Neuronal stem cell (in vitro differentiated cells): ENCODE measurements at regions not wholly inside any gene's neighbourhood (a gene's known extent, or its start where the extent isn't known, plus 50 kb on each side); places are given as distances from the start of the nearest gene placed in this dataset.
A peak's percentile ranks its signal among the peaks of the same experiment; 100 is the strongest.
"Not testable (repeated sequence)": the region's sequence is repeated elsewhere in the genome, so short reads cannot be mapped to it uniquely, and the experiment has no call there.

Source experiments
- DNase-seq: peaks from one replicate; pipeline ENCODE4 v3.0.0-alpha.2; 2013; ENCODE audit warnings: low spot score
- H2AFZ ChIP-seq: one replicate; pipeline ENCODE4 v1.6.1; 2013; ENCODE audit warnings: mild to moderate bottlenecking, low read length, inconsistent platforms
- H2AK5ac ChIP-seq: 2 replicates; pipeline ENCODE4 v1.6.1; 2013; ENCODE audit warnings: low read depth, mild to moderate bottlenecking, inconsistent platforms, low read length, moderate library complexity, mixed read lengths
- H2BK120ac ChIP-seq: 2 replicates; pipeline ENCODE4 v1.6.1; 2013; ENCODE audit warnings: low read depth, mild to moderate bottlenecking, inconsistent platforms, low read length, moderate library complexity, mixed read lengths
- H2BK12ac ChIP-seq: one replicate; pipeline ENCODE4 v1.6.1; 2013; ENCODE audit warnings: low read length, inconsistent platforms
- H2BK15ac ChIP-seq: 2 replicates; pipeline ENCODE4 v1.6.1; 2013; ENCODE audit warnings: mild to moderate bottlenecking, low read length, inconsistent platforms, mixed read lengths
- H2BK5ac ChIP-seq: one replicate; pipeline ENCODE4 v1.6.1; 2013; ENCODE audit warnings: inconsistent platforms, mild to moderate bottlenecking, low read length, moderate library complexity
- H3K14ac ChIP-seq: one replicate; pipeline ENCODE4 v1.6.1; 2013; ENCODE audit warnings: low read length, inconsistent platforms
- H3K18ac ChIP-seq: 2 replicates; pipeline ENCODE4 v1.6.1; 2013; ENCODE audit warnings: low read length, inconsistent platforms
- H3K23ac ChIP-seq: 2 replicates; pipeline ENCODE4 v1.6.1; 2013; ENCODE audit warnings: low read depth, mild to moderate bottlenecking, mixed read lengths, low read length, inconsistent platforms; ENCODE audit not compliant: poor library complexity
- H3K27ac ChIP-seq: replicated peaks from 3 replicates; pipeline ENCODE4 v1.5.1; 2013; ENCODE audit warnings: low read length, inconsistent platforms
- H3K27me3 ChIP-seq, 3 experiments: 2 replicates each; pipeline ENCODE4 v1.6.1; 2013; ENCODE audit warnings: low read length in 3 of 3, mild to moderate bottlenecking in 2 of 3, inconsistent platforms in 1 of 3, low read depth in 1 of 3, mixed read lengths in 1 of 3, moderate library complexity in 1 of 3; ENCODE audit not compliant: control insufficient read depth in 3 of 3, insufficient read depth in 3 of 3
- H3K36me3 ChIP-seq, 2 donors: replicated peaks in 1 of 2; 2 replicates each; pipeline ENCODE4 v1.6.1; 2013; ENCODE audit warnings: low read length in 2 of 2; ENCODE audit not compliant: control insufficient read depth in 2 of 2, insufficient read depth in 2 of 2
- H3K4ac ChIP-seq: 2 replicates; pipeline ENCODE4 v1.6.1; 2013; ENCODE audit warnings: inconsistent platforms, mild to moderate bottlenecking, low read length, moderate library complexity
- H3K4me1 ChIP-seq, 2 donors: 1 replicate in 1 of 2; 2 replicates in 1 of 2; pipeline ENCODE4 v1.6.1; 2013; ENCODE audit warnings: low read length in 2 of 2, low read depth in 1 of 2; ENCODE audit not compliant: control insufficient read depth in 2 of 2, insufficient read depth in 1 of 2
- H3K4me2 ChIP-seq: one replicate; pipeline ENCODE4 v1.6.1; 2013; ENCODE audit warnings: mild to moderate bottlenecking, low read length, inconsistent platforms; ENCODE audit not compliant: insufficient read depth, poor library complexity, severe bottlenecking
- H3K4me3 ChIP-seq, 2 donors: 2 replicates each; pipeline ENCODE4 v1.5.1; 2013; ENCODE audit warnings: low read length in 2 of 2, mild to moderate bottlenecking in 2 of 2, inconsistent platforms in 1 of 2, moderate library complexity in 1 of 2
- H3K79me1 ChIP-seq: one replicate; pipeline ENCODE4 v1.6.1; 2013; ENCODE audit warnings: low read depth, mild to moderate bottlenecking, inconsistent platforms, low read length, moderate library complexity
- H3K9ac ChIP-seq: one replicate; pipeline ENCODE4 v1.6.1; 2013; ENCODE audit warnings: mild to moderate bottlenecking, low read depth, low read length, inconsistent platforms; ENCODE audit not compliant: poor library complexity
- H3K9me3 ChIP-seq, 2 donors: replicated peaks in 1 of 2; 2 replicates each; pipeline versions ENCODE3 to v1.6.1; 2013; ENCODE audit warnings: low read length in 2 of 2, mild to moderate bottlenecking in 2 of 2, inconsistent platforms in 1 of 2, low read depth in 1 of 2, mixed read lengths in 1 of 2, moderate library complexity in 1 of 2; ENCODE audit not compliant: control insufficient read depth in 2 of 2, insufficient read depth in 1 of 2
- H4K8ac ChIP-seq: one replicate; pipeline ENCODE4 v1.6.1; 2013; ENCODE audit warnings: low read depth, mild to moderate bottlenecking, inconsistent platforms, low read length, moderate library complexity
- H4K91ac ChIP-seq: one replicate; pipeline ENCODE4 v1.6.1; 2013; ENCODE audit warnings: low read length, low read depth, mild to moderate bottlenecking, inconsistent platforms; ENCODE audit not compliant: poor library complexity
- WGBS, 2 donors: extraction: QIAGEN DNeasy Blood & Tissue Kit; methylation state at CpG; one replicate each; pipeline ENCODE4 v1.1.7; 2013; ENCODE audit warnings: missing lambda C conversion rate in 2 of 2, mixed read lengths in 1 of 2; ENCODE audit not compliant: insufficient read length in 2 of 2, insufficient replicate concordance in 1 of 2; ENCODE audit errors: extremely low coverage in 2 of 2; 5-methylcytosine and 5-hydroxymethylcytosine counted together

DNA sequence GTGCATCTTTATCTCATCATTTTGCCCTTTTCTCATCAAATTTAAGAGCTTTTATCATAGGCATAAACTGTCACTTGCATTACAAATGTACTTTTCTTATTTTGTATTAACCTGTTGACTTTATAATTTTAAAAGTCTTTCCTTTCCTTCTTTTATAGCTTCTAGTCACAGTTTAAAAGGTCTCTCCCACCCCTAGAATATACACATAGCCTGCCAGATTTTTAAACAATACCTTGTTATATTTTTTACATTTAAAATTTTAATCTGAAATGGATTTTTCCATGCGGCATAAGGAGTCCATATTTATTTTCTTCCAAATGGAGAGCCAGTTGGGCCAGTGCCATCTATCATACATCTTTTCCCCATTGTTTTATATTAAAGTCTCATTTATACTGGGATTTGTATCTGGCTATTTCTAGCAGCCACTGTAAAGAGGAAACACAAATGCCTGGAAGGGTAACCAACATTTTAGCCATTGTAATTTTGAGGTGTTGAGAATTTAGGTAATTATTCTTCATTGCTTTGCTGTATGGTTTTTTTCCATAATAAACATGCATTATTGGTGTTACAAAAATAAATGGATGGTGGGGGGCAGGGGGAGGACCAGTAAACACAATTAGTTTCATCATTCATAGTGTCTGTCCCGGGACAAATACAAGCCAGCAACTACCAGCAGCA, 92.8 kb downstream of the CCDC71L start:
- Histone ChIP-seq H4K91ac (no peak overlapping the region), H3K27ac (no peak overlapping the region), H3K4ac (no peak overlapping the region), H3K23ac (no peak overlapping the region), H3K4me1 (peaks cover 0 to 3% of the 10 kb centered on the region in 2 donors), H4K8ac (no peak overlapping the region), H2BK5ac (no peak overlapping the region), H2BK120ac (no peak overlapping the region), H2BK15ac (no peak overlapping the region), H3K9ac (no peak overlapping the region), H3K9me3 (no peaks in the 10 kb centered on the region), H3K4me3 (no peak overlapping the region), H3K36me3 (no peaks in the 10 kb centered on the region), H2AK5ac (no peak overlapping the region), H3K18ac (no peak overlapping the region), H2AFZ (peak overlapping the region; percentile 16), H3K4me2 (no peak overlapping the region), H3K27me3 (no peaks in the 10 kb centered on the region), H3K79me1 (no peaks in the 10 kb centered on the region), H2BK12ac (no peak overlapping the region), H3K14ac (no peak overlapping the region)
- no CpG with 5 or more reads among the region's 2 CpGs for WGBS, 2 donors
- no peak for DNase-seq

DNA sequence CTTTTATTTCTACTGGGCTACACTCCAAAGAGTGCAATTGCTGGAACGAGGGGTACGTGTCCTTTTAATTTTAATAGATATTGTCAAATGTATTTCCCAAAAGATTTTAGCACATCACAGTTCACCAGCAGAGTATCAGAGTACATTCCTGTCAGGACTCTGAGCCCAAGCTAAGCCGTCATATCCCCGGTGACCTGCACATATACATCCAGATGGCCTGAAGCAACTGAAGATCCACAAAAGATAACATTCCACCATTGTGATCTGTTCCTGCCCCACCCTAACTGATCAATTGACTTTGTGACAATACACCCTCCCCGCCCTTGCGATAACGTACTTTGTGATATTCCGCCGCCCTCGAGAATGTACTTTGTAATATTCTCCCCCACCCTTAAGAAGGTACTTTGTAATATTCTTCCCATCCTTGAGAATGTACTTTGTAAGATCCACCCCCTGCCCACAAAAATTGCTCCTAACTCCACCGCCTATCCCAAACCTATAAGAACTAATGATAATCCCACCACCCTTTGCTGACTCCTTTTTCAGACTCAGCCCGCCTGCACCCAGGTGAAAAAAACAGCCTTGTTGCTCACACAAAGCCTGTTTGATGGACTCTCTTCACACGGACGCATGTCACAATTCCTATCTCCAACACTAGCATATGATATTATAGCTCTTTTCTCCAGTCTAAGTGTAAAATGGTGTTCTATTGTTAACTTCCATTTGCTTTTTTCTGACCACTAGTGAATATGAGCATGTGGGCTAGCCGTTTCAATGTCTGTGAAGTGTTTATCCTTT, 93.6 kb downstream of the CCDC71L start:
- H3K79me1 ChIP-seq, H2BK12ac ChIP-seq, H2BK120ac ChIP-seq, H3K27ac ChIP-seq, H3K23ac ChIP-seq, H3K4me1 ChIP-seq, H4K91ac ChIP-seq, DNase-seq, H3K4ac ChIP-seq, H2BK15ac ChIP-seq, H3K4me3 ChIP-seq, H2AFZ ChIP-seq, H3K36me3 ChIP-seq, H3K27me3 ChIP-seq, H2BK5ac ChIP-seq, H3K9me3 ChIP-seq, H4K8ac ChIP-seq, H3K14ac ChIP-seq, H2AK5ac ChIP-seq, H3K18ac ChIP-seq, H3K9ac ChIP-seq, H3K4me2 ChIP-seq: not testable (repeated sequence)
- no CpG with 5 or more reads among the region's 15 CpGs for WGBS, 2 donors

DNA sequence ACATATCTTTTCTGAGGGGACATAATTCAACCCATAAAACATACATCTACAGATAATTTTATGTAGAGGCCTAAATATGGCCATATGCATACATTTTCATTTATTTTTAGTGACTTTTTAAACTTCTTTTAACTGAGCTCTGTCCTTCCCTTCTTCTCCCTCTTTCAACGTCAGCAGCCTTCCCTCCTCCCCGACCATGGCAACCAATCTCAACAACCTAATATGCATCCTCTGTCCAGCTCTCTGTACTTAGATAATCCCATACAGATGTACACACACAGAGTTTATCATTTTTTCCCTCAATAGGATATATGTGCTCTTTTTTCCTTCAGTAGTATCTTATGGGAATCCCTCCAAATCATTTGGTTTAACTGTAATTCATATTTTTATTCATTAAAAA, 94.3 kb downstream of the CCDC71L start:
- Histone ChIP-seq H4K91ac (no peak overlapping the region), H2BK120ac (no peak overlapping the region), H3K79me1 (no peaks in the 10 kb centered on the region), H3K36me3 (no peaks in the 10 kb centered on the region), H3K4me2 (no peak overlapping the region), H3K27me3 (no peaks in the 10 kb centered on the region), H3K4me3 (no peak overlapping the region), H3K27ac (no peak overlapping the region), H3K23ac (no peak overlapping the region), H2AFZ (no peak overlapping the region), H3K18ac (no peak overlapping the region), H4K8ac (no peak overlapping the region), H3K4ac (no peak overlapping the region), H2AK5ac (no peak overlapping the region), H3K9me3 (no peaks in the 10 kb centered on the region), H2BK12ac (no peak overlapping the region), H3K9ac (no peak overlapping the region), H3K14ac (no peak overlapping the region), H2BK15ac (no peak overlapping the region), H3K4me1 (peaks cover 0 to 3% of the 10 kb centered on the region in 2 donors), H2BK5ac (no peak overlapping the region)
- DNase-seq: no peak
- no CpG with 5 or more reads among the region's 2 CpGs for WGBS, 2 donors

DNA sequence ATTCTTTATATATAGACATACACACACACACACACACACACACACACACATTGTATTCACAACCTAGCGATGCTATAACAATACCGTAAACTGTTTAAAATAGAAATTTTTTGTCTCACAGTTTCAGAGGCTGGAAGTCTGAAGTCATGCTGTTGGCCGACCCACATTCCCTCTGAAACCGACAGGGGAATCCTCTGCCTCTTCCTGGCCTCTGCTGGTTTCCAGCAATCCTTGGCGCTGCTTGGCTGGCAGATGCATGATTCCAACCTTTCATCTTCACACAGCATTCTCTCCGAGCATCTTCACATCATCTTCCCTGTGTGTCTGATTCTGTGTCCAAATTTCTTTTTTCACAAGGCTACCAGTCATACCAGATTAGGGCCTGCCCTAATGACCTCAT, 94.8 kb downstream of the CCDC71L start:
- Histone ChIP-seq H2BK12ac (no peak overlapping the region), H3K4ac (no peak overlapping the region), H2BK15ac (no peak overlapping the region), H3K14ac (no peak overlapping the region), H3K27ac (no peak overlapping the region), H2AK5ac (no peak overlapping the region), H3K9me3 (no peaks in the 10 kb centered on the region), H3K9ac (no peak overlapping the region), H3K27me3 (no peaks in the 10 kb centered on the region), H2BK5ac (no peak overlapping the region), H2AFZ (no peak overlapping the region), H3K36me3 (no peaks in the 10 kb centered on the region), H3K4me3 (no peak overlapping the region), H3K23ac (no peak overlapping the region), H2BK120ac (no peak overlapping the region), H4K91ac (no peak overlapping the region), H3K79me1 (no peaks in the 10 kb centered on the region), H3K18ac (no peak overlapping the region), H3K4me1 (peaks cover 0 to 3% of the 10 kb centered on the region in 2 donors), H3K4me2 (no peak overlapping the region), H4K8ac (no peak overlapping the region)
- no CpG with 5 or more reads among the region's 6 CpGs for WGBS, 2 donors
- no peak for DNase-seq
